NCI-H1694 treated with DMSO at 0.1 percent for 48 hours (cell line): ENCODE measurements at regions not wholly inside any gene's neighbourhood (a gene's known extent, or its start where the extent isn't known, plus 50 kb on each side); places are given as distances from the start of the nearest gene placed in this dataset.

ENCODE experiments used
- DNase-seq: peaks from one replicate; lab custom pipeline; 2025; lab: John Stamatoyannopoulos, UW

DNA sequence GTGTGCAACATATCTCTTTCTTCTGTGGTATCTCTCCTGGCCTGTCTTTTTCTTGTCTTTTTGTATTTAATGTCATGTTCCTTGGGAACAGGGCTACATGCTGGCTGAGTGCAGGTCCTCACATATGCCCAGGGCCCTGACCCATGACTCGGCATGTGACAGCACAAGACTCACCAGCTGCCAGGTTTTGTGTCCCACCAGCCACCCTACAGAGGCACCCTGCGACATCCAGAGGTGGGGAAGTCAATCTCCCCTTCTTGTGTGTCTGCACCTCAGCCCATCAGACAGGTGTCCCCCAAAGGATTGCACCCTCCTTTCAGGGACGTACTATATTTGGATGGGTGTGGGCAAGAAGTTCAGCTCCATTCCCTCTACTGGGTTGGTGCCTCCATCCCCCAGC, 576.3 kb downstream of the RNF144B start:
- no peak for DNase-seq

DNA sequence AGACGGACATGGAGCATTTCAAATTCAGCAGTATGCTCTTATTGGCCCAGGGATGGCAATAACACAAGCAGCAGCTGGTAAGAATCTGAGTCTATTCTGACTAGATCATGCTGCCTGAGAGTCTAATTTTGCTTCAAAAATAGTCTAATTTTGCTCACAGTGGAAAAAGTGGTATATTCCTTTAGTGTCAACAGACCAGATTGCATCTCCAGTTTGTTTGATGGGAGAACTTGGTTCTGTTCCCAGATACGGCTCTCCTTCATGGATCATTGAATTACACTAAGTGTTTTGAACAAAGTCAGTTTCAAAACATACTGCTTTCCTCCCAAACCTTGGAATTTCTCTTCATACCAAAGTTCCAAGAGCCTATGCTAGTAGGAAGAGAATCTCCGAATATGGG, 586.1 kb downstream of the RNF144B start:
- DNase-seq = peak; percentile 79

DNA sequence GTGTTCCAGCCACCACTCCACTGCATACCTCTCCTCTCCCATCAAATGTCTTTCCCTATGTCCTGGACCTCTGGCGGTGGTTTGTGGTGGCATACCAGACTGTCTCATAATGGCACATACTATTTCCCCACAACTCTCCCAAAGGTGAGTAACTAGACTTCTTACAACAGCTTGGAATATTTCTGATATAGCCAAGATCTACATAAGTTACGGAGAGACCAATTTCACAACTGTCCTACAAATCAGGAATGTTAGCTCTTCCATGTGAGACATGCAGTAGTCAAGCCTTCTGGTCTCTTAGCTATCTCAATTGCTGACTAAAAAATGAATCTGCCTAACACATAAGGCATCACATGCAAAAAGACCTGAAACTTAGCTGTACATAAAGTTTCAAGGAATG, 588.9 kb downstream of the RNF144B start:
- no peak for DNase-seq

DNA sequence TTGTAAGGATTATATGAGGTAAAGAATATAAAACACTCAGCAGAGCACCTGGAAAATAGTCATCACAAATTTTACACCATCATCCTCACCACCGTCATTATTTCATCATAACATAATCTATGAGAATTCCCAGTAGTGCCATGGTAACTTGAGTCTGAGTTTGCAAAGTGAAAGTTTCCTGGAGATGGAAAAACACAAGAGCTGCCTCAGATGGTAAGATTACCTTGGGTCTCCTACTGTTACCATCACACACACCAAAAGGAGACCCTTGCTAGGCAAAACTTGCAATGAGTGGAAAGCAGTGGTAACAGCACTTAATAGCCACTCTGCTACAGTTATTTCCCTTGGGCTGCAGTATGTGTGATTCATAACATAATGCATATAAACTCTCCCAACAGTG, 589.8 kb downstream of the RNF144B start:
- DNase-seq = no peak

DNA sequence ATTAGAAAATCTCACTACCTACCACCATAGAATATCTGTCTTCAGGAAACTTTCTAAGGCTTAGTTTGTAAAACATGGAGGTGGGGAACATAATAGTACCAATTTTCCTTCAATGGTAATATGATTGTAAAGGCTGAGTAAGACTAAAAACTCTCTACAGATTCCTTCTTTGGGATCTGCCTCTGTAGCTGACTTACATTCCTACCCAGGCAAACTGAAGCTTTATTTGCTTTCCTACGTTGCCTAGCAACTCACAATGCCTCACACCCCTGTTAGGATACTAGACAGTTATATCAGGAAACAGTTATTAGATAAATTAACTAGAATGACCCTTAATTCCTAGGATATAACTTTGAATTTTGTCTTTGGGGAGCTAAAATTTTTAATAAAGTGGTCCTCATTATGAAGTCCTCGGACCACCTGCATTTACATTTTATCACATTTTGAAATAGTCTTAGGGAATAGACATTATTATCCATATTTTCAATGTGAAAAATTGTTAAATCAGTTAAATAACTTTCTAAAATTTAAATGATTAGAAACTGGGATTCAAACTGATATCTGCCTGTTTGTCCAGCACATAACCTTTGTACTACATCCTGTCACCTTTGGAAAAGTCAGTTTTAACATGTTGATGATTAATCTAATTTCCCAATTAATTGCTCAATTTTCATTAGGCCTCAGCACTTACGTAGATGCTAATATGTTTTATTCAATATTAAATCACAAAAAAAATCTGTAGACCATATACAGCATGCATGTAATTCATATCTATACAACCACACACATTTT, 591.4 kb downstream of the RNF144B start:
- no peak for DNase-seq

DNA sequence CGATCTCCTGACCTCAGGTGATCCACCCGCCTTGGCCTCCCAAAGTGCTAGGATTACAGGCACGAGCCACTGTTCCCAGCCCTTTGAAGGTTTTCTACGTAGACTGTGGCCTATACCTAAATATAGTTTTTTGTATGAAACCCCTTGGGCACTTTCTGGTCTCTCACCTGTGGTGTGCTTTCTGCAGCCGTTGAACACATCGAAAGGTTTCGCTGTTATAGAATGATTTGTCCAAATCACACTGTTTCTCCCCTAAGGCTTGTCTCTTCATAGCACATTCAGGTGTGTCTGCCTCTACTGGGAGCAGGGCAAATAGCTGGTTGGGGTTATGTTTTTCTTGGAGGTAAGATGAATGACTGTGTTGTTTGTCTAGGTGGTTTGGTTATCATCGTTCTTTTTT, 597.9 kb downstream of the RNF144B start:
- no peak for DNase-seq

DNA sequence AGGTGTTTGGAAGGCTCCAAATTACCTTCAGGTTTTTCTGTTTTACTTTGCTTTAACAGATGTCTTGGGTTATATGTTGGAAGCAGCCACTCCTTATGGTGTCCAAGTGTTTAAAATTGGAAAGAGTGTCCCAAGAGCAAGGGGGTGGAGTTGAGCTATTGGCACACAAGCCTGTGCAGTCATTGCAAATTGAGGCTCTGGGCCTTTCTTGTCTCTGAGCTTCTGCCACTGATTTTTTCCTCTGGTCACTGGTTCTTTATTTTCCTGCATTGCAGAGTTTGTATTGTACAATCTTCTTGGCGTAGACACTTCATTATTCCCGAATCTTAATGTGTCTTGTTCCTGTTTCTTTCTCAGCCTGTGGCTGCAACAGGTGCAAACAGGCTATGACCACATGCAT, 598.8 kb downstream of the RNF144B start:
- DNase-seq = no peak

DNA sequence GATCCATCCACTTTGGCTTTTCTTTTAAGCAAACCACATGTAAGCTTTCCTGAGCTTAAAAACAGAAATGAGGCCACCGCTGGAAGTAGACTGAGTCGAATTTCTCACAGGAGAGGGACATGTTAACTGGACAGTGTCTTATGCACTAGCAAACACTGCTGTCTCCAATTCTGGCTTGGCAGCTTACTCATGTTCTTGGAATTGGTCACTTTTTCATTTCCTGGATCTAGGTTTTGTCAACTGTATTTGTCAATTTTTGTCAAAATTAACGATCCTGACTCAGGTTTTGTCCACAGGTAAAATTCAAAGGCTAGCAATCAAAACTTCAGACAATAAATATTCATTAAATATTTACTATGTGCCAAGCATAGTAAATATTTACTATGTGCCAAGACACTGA, 601.5 kb downstream of the RNF144B start:
- DNase-seq = no peak

DNA sequence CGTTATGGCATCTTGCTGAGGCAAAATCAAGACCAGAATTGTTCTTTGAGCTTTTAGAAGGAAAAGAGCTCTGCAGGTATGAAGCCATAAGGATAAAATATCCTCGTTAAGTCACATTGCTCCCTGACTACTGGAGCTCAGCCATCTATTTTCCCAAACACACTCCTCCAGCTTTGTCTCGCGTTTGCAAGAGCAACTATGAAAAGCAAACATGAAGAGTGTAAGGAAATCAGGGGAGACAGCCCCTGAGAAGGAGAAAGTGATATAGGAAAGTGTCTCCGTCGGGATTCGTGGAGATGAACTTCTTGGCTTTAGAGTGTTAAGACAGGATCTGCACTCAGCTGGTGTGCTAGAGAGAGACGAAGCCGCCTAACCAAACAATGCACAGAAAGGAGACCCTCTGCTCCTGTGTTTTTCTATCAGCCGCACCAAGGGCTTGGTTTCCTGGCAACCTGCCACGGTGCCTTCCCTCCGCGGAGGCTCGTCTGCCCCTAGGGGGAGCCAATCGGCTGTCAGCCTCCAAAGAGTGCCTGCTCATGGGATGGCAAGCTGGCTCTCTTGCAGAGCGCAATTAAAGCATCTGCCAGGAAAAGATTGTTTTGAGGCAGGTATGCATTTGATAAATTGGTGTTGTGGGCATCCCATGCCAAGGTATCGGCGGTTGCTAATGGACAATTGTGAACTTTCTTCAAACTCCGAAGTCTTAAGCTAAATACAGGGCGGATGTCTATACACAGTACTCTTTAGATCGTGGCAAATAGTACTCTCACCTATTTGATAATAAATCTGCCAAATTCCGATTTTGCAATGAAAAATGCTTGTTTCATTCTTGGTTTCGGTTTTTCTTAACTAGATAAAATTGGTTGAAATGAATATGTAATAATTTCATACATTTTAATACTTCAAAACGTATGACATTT, 603.2 kb downstream of the RNF144B start:
- no peak for DNase-seq

DNA sequence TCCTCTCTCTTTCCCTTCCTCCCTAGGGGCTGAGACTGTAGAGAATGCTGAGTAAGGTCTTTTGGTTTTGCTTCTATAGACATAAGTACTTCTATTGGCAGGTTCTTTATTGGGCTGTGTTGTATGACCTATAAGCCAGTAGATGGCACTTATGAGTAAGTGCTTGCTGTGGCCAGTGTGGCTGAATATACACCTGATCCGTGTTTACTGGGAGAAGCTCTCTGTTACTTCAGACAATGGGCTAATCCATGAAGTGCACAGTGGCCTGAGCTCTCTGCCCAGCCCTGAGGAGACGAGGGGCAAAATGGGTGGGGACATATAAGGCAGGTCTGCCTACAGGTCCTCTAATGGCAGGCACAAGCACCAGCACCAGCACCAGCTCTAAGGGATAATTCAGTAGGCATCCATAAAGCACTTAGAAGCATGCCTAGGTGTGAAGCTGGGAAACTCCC, 610.3 kb downstream of the RNF144B start:
- peak; percentile 49 for DNase-seq

DNA sequence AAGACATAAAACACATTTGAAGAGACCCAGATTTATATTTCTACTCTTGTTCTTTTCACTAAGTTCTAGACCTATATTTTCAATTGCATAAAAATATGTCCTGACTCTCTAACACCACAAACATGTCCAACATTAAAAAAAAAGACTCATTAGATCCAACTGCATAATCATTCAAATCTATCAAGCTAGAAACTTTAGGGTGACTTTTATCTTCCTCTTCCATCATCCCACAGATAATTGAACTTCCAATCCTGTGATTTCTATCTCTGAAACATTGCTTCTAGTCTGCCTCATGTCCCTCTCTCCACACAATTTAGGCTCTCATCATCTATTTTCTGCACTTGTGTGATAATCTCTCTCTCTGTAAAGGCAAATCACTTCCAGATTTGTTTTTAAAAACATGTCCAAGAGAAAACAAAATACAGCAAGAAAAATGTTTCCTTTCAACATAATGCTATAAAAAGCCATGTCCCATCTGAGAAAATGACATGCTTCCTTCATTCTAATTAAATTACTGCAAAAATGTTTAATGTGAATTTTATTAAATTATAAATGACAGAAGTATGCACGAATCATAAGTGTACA, 615.9 kb downstream of the RNF144B start:
- no peak for DNase-seq

DNA sequence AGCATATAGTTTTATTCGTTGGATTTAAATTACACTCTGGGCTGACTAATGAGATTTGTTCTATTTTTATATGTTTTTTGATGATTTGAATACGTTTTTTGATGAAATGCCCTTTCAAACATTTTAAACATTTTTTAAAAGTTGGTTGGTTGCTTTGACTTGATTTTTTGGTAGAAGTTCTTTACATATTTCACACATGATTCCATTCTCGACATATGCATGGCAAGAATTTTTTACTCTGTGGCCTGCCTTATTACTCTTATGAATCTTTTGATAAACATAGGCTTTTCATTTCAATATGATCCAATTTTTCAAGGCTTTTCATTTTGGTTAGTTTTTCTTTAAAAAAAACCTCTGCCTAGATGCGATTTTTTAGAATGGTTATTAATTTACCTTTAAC, 617.0 kb downstream of the RNF144B start:
- no peak for DNase-seq

DNA sequence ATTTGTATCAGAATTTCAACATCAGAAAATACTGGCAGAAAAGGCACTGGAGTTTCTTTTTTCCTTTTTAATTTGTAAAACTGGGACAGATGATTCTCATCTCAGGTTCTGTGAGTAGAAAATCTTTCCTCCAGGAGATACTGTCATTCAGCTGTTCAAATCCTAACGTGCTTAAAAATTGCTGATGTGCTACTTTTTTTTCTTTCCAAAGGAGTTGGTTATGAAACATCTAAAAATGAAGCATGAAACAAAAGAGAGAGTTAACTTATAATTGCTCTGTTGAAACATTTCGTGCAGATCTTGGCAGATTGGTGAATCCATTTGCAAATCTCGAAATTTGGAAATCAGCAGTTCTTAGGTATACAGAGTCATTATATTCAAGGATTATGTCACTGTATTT, 622.6 kb downstream of the RNF144B start:
- DNase-seq = no peak

DNA sequence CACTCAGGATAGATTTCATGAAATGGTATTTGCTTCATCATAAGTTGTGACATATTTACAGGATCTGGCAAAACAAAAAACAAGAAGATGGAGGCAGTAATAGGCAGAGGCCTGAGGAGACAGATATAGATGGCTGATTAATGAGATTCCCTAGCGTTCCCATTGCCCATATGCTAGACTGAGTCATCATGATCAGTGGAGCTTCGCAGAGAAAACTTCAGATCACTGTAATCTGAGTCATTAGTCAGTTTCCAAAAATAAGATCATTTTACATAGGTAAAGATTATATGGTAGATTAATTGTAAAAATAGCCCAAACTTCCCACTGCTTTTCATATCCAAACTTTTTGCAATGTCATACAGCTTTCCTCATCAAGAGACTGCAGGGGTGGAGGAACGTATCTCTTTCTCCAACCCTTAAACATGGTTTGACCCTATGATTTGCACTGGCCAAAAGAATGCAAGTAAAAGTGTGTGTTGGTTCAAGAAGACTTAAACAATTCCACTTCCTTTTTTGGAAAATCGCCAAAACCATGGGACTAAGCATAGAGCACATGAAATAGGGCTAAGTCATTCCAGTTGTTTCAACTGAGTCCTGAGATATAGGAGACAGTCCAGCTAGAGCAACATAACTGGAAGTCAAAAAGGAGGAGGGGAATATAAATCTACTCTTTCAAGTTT, 626.0 kb downstream of the RNF144B start:
- no peak for DNase-seq

DNA sequence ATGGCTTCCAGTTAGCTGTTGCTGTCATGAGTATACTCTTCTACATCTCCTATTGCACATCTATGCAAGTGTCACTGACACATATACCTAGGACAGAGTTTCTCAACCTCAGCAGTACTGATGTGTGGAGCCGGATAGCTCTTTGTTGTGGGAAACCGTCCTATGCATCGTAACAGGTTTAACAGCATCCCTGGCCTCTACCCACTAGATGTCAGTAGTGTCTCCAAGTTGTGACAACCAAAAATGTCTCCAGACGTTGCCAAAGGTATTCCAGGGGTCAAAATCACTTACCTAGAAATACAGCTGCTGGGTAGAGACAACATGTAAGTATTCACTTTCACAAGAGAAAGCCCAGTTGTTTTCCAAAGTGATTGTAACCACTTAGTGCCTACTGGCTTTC, 637.6 kb downstream of the RNF144B start:
- DNase-seq = peak; percentile 45

DNA sequence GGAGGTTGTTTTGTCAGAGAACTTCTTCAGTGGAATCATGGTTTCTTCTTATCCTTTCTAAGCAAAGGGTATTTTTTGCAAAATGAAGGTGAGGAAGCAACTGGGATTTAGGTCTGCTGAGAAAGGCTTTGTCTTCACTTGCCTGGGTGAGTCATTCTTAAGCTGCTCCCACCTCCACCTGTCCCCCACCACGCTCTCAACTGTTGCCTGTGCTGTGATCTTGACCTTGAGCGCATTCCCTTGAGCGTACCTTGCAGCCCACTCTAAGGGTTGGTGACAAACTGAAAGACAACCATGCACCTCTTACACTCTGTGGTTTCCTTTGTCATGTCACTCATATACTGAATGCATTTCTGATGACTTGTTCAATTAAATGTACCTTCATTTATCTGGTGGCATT, 641.1 kb downstream of the RNF144B start:
- DNase-seq = no peak

DNA sequence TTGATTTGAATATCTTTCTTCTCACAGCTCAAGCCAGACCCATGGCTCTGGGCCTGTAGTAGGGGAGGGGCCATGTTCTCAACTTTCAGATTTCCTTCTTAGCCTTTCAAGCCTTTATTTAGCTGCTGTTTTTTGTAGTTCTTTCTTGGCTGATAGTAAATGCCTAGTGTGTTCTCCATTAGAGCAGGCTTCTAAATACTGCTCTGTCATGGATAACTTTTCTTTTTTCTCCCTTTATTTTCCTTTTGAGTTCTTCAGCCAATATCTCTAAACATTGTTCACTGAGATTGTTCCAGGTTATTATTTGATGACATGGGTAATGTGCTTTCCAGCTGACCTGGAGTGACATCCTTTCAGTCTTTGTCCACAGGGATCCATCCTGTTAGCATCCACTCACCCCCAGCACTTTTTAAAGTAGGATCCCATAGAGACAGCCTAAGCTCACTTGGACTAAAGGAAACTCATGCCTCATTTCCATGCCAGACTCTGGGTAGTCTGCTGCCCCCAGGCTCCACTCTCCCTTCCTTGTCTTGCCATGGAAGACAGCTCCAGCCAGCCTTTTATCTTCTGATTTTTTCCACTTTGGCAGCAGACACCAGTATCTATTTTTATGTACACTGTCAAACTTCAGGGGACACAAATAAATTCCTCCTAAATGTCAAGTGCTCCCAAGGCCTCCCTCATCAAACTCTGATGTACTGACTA, 645.6 kb downstream of the RNF144B start:
- no peak for DNase-seq

DNA sequence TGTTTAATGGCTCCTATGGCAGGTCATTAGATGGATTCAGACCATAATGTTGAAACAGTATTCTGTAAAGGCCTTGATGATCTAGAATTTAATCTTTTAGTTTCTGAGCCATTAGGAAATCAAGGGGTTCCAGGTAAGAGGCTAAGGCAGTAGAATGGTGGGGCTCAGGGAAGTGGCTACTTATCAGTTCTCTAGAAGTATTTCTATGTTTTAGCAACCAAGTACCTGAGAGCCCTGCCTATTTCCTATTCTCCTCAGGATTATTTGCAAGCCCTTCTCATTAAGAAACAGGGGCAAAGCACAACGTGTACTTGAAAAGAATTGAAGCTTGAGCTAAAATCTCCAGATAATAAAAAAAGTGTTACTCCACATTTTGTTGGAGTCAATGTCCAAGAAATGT, 646.5 kb downstream of the RNF144B start:
- no peak for DNase-seq

DNA sequence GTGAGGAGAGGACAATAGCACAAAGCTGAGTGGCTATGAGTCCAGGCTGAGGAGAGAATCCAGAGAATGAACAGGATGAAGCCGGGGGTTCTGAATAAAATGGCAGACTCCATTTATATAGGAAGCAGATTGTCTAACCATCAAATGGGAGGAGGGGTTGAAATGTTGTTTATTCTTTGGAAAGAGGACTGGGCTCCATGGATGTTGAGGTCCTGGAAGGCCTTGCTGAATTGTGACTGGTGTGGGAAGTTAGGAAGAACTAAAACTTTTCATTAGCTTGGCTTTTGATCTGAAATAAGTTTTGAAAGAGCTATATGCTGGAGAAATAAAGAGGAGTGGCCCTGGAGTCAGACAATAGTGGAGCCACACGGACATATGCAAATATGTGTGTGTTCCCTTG, 647.8 kb downstream of the RNF144B start:
- DNase-seq = no peak

DNA sequence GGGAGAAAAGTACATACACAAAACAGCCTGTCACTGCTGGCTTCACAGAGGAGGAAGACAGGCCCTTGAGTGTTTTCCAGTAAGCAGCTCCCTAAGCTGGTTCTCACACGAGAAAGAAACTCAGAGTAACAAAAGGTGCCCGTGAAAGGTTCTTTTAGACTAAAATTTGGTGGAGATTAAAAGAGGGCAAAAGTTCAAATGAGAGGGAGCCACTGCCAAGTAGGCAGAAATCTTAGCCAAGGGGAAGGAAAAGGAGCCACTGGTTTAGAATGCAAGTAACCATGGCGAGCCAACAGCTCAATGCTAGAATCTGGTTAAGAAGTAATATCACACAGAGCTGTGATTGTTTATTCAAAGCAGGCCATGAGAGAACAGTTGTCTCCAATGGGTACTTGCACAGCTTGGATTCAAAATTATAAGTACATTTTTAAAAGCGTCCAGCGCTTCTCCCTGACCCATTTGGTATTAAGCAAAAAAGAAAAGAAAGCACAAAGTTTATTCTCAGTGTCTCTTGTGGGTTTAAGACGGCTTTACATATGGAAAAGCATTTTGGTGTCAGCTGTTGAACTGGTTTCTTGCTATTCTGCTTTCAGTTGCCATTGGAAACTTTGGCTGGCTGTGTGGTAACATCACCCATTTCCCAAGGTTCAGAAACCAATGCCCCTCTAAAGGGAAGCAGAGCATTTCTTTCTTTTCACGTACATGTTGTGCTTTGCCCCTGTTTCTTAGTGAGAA, 648.5 kb downstream of the RNF144B start:
- DNase-seq = no peak

DNA sequence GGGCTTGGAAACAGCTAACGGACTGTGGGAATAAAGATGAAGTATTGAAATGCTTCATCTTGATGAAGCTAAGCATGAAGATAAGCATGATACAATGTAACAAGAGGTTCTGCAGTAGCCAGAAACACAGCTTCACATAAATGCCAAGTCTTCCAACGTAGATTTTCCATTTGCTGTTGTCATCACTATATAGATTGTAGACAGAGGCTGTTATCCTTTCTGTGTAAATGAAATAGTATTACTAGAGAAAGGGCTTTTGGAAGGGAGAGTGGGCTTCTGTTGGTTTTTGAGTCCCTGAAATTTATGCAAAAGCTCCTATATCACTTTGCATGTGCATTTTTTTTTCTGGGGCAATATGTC, 649.0 kb downstream of the RNF144B start:
- DNase-seq = no peak
